ENCODE measurements at regions not wholly inside any gene's neighbourhood (a gene's known extent, or its start where the extent isn't known, plus 50 kb on each side); places are given as distances from the start of the nearest gene placed in this dataset.

- Histone ChIP-seq H2AFZ (ENCODE audit: low read length) (peak overlapping the region; percentile 91; the same call in 1 of the 2 replicates), H4K8ac (ENCODE audit: extremely low read depth, insufficient read depth, low read length) (no peak overlapping the region), H3K56ac (replicated peaks; ENCODE audit: insufficient read length, low read depth, low read length) (no peak overlapping the region), H3K4me3 (ENCODE audit: extremely low read depth in 1 of 4, insufficient read depth in 2 of 4, low read depth in 3 of 4, low read length in 4 of 4) (no peak overlapping the region), H3K4ac (replicated peaks; ENCODE audit: insufficient read length, low read depth, low read length) (no peak overlapping the region), H3K9me3 (ENCODE audit: insufficient read depth in 2 of 2, low read depth in 1 of 2, low read length in 1 of 2) (no peaks in the 10 kb centered on the region), H3K9ac (replicated peaks in 1 of 4; ENCODE audit: extremely low read depth in 1 of 4, low read depth in 3 of 4, low read length in 3 of 4) (no peak overlapping the region), H2BK15ac (ENCODE audit: low read length) (peak overlapping the region; percentile 3; the same call in 1 of the 2 replicates), H4K91ac (replicated peaks; ENCODE audit: insufficient read length, low read length) (no peak overlapping the region), H2BK12ac (ENCODE audit: low read depth, low read length) (no peak overlapping the region), H3K36me3 (ENCODE audit: control insufficient read depth in 2 of 4, insufficient read depth in 4 of 4, low read length in 3 of 4) (no peaks in the 10 kb centered on the region), H3K4me2 (ENCODE audit: insufficient read depth in 1 of 2, low read depth in 2 of 2, low read length in 2 of 2) (no peak overlapping the region), H2BK5ac (ENCODE audit: low read depth, low read length) (peak overlapping the region; percentile 55; the same call in 1 of the 2 replicates), H4K20me1 (replicated peaks in 1 of 2; ENCODE audit: control insufficient read depth in 1 of 2, insufficient read depth in 2 of 2, low read length in 2 of 2) (no peaks in the 10 kb centered on the region), H2BK120ac (replicated peaks; ENCODE audit: low read depth, low read length) (no peak overlapping the region), H3K23ac (ENCODE audit: insufficient read length) (no peak overlapping the region), H3K79me2 (ENCODE audit: control insufficient read depth in 1 of 2, insufficient read depth in 2 of 2, low read length in 2 of 2) (no peaks in the 10 kb centered on the region), H3K27me3 (replicated peaks in 1 of 4; ENCODE audit: control insufficient read depth in 3 of 4, extremely low read depth in 1 of 4, insufficient read depth in 3 of 4, low read length in 3 of 4) (no peaks in the 10 kb centered on the region; a peak in 1 of 7 replicates), H3K79me1 (ENCODE audit: low read depth, low read length) (no peaks in the 10 kb centered on the region), H2AK5ac (ENCODE audit: low read depth, low read length) (no peak overlapping the region), H2BK20ac (ENCODE audit: low read length) (peak overlapping the region; percentile 13; the same call in 1 of the 2 replicates), H3K18ac (ENCODE audit: extremely low read depth, low read length) (peak overlapping the region; percentile 72; the same call in 1 of the 2 replicates), H3K14ac (ENCODE audit: insufficient read length) (no peak overlapping the region), H3K27ac (ENCODE audit: low read depth, low read length) (no peak overlapping the region), H3K23me2 (ENCODE audit: low read depth, low read length) (no peaks in the 10 kb centered on the region), H3K4me1 (replicated peaks in 1 of 4; ENCODE audit: control insufficient read depth in 3 of 4, insufficient read depth in 4 of 4, low read length in 3 of 4) (peaks cover 0 to 5% (median 2%) of the 10 kb centered on the region in 4 experiments; a peak in 3 of 7 replicates), H4K5ac (ENCODE audit: insufficient read length, low read depth, low read length) (no peak overlapping the region)
- FAIRE-seq (no peak), DNase-seq (ENCODE audit: low read depth in 1 of 2, low spot score in 2 of 2) (no peak)
- TF ChIP-seq SP1 (IDR thresholded peaks at IDR 0.05; ENCODE audit: low read depth, low read length) (no peak), EP300 (IDR thresholded peaks at IDR 0.05; ENCODE audit: borderline replicate concordance in 1 of 2, low read depth in 2 of 2, low read length in 2 of 2) (no peak), POLR2A (IDR thresholded peaks at IDR 0.05; ENCODE audit: control extremely low read depth in 1 of 2, low read depth in 2 of 2, low read length in 2 of 2) (no peak), GTF2F1 (IDR thresholded peaks at IDR 0.05; ENCODE audit: borderline replicate concordance, low read depth, low read length) (no peak), HDAC2 (IDR thresholded peaks at IDR 0.05; ENCODE audit: borderline replicate concordance in 1 of 2, low read depth in 2 of 2, low read length in 2 of 2) (no peak), PHF8 (conservative IDR thresholded peaks at IDR 0.05; ENCODE audit: low read depth, low read length) (no peak)
- POLR2A ChIA-PET (ENCODE audit: partially characterized antibody): interaction anchor here (1.2 kb wide), 1 partner anchor 32 kb away, joined by 4 read pairs; no protein-coding TSS in a partner anchor
- CTCF ChIA-PET (ENCODE audit: partially characterized antibody): interaction anchor here (0.6 to 4.2 kb wide), 29 partner anchors 9 to 214 kb away, joined by 3 to 38 read pairs (median 4); partner anchors contain the start of gene SERTAD2
- 82% methylated on average over 6 of the region's 6 CpGs; no CpG with 5 or more reads in 1 of the 2 experiments for WGBS, 2 experiments (ENCODE audit: extremely low coverage in 1 of 2, insufficient coverage in 1 of 2, insufficient read length in 1 of 2, insufficient replicate concordance in 2 of 2, low coverage in 1 of 2, low lambda C conversion rate in 2 of 2, missing lambda C conversion rate in 1 of 2)
Observed at GRCh38 chr2:64831977-64832328, 157.2 kb upstream of the SLC1A4 start.

Measured in H1 (cell line).